Testis (tissue), 2 donors: ENCODE measurements at regions not wholly inside any gene's neighbourhood (a gene's known extent, or its start where the extent isn't known, plus 50 kb on each side); places are given as distances from the start of the nearest gene placed in this dataset.

ENCODE experiments used
- DNase-seq: peaks from one replicate; pipeline ENCODE4 v3.0.0-alpha.2; 2019
- H3K27ac ChIP-seq, 2 donors: fragments of 200-600 bp; sonication (generic); one replicate each; pipeline ENCODE4 v1.5.1; 2019
- H3K27me3 ChIP-seq: fragments of 200-600 bp; sonication (generic); one replicate; pipeline ENCODE4 v1.5.1; 2019
- H3K36me3 ChIP-seq: fragments of 200-600 bp; sonication (generic); one replicate; pipeline ENCODE4 v1.5.1; 2017; ENCODE audit warnings: low read depth; ENCODE audit errors: missing control alignments
- H3K4me1 ChIP-seq: fragments of 200-600 bp; sonication (generic); one replicate; pipeline ENCODE4 v1.5.1; 2019
- H3K4me3 ChIP-seq, 2 donors: fragments of 200-600 bp; sonication (generic); one replicate each; pipeline ENCODE4 v1.5.1; 2017 to 2019
- H3K9me3 ChIP-seq: fragments of 200-600 bp; sonication (generic); one replicate; pipeline ENCODE4 v1.5.1; 2017
- CTCF ChIP-seq, 3 experiments: fragments of 450-650 bp in 2 of 3; fragments of 200-600 bp in 1 of 3; sonication (generic) in 1 of 3; IDR thresholded peaks; one replicate each; pipeline ENCODE4 v1.5.1; 2016 to 2019; ENCODE audit warnings: antibody characterized with exemption in 3 of 3, mild to moderate bottlenecking in 2 of 3, moderate library complexity in 1 of 3
- POLR2A ChIP-seq: fragments of 450-650 bp; IDR thresholded peaks from one replicate; pipeline ENCODE4 v1.6.1; 2017; ENCODE audit warnings: antibody characterized with exemption, mild to moderate bottlenecking, moderate library complexity
- WGBS, 2 donors: methylation state at CpG; one replicate each; pipeline ENCODE4 v1.1.5; 2018; 5-methylcytosine and 5-hydroxymethylcytosine counted together
- intact Hi-C: fragments of 100-400 bp; cut with DNase I; formaldehyde crosslinking; loops from one replicate; pipeline ENCODE4 v1.15.1; 2023; ENCODE audit warnings: low total_unique reads

GRCh38 chr3:139769796-139770195 is 92.0 kb upstream of the NMNAT3 start:
- Histone ChIP-seq H3K36me3 (no peaks in the 10 kb centered on the region), H3K9me3 (no peaks in the 10 kb centered on the region), H3K27ac (no peak overlapping the region), H3K4me3 (no peak overlapping the region), H3K4me1 (no peaks in the 10 kb centered on the region), H3K27me3 (no peaks in the 10 kb centered on the region)
- intact Hi-C loops, result no loop called here
- WGBS, 2 donors, result 77 to 96% methylated on average over 4 of the region's 4 CpGs
- no peak for DNase-seq
- TF ChIP-seq CTCF (IDR thresholded peaks at IDR 0.05) (no peak), POLR2A (no peak)

GRCh38 chr3:139764936-139765335 is 87.2 kb upstream of the NMNAT3 start:
- Histone ChIP-seq H3K4me1 (no peaks in the 10 kb centered on the region), H3K36me3 (no peaks in the 10 kb centered on the region), H3K9me3 (no peaks in the 10 kb centered on the region), H3K27ac (no peak overlapping the region), H3K27me3 (no peaks in the 10 kb centered on the region), H3K4me3 (no peak overlapping the region)
- TF ChIP-seq CTCF (IDR thresholded peaks at IDR 0.05) (no peak), POLR2A (no peak)
- intact Hi-C loops, result no loop called here
- WGBS, 2 donors, result 87 to 89% methylated on average over 3 of the region's 3 CpGs
- no peak for DNase-seq

- Histone ChIP-seq H3K4me1 (no peaks in the 10 kb centered on the region), H3K27me3 (no peaks in the 10 kb centered on the region), H3K36me3 (no peaks in the 10 kb centered on the region), H3K4me3 (no peak overlapping the region), H3K9me3 (no peaks in the 10 kb centered on the region), H3K27ac (no peak overlapping the region)
- intact Hi-C loops, result no loop called here
- TF ChIP-seq POLR2A (no peak), CTCF (IDR thresholded peaks at IDR 0.05) (no peak)
- WGBS, 2 donors, result 69 to 70% methylated on average over 7 of the region's 7 CpGs
- DNase-seq, result no peak
These were observed 86.5 kb upstream of the NMNAT3 start for GRCh38 chr3:139764069-139764905.

GRCh38 chr3:139762302-139762701 is 84.5 kb upstream of the NMNAT3 start:
- WGBS, 2 donors, result 53 to 63% methylated on average over 9 of the region's 9 CpGs
- no peaks in the 10 kb centered on the region for H3K36me3 ChIP-seq
- H3K9me3 ChIP-seq, result no peaks in the 10 kb centered on the region
- no peak for DNase-seq
- intact Hi-C loops, result no loop called here
- H3K27me3 ChIP-seq, result no peaks in the 10 kb centered on the region
- H3K27ac ChIP-seq, result no peak overlapping the region
- no peak overlapping the region for H3K4me3 ChIP-seq
- no peaks in the 10 kb centered on the region for H3K4me1 ChIP-seq
- TF ChIP-seq POLR2A (no peak), CTCF (IDR thresholded peaks at IDR 0.05) (no peak)

GRCh38 chr3:139759470-139759869 is 81.7 kb upstream of the NMNAT3 start:
- Histone ChIP-seq H3K9me3 (no peaks in the 10 kb centered on the region), H3K4me3 (no peak overlapping the region), H3K4me1 (no peaks in the 10 kb centered on the region), H3K36me3 (no peaks in the 10 kb centered on the region), H3K27ac (no peak overlapping the region), H3K27me3 (no peaks in the 10 kb centered on the region)
- intact Hi-C loops, result no loop called here
- WGBS, 2 donors, result 92 to 94% methylated on average over 2 of the region's 2 CpGs
- no peak for DNase-seq
- TF ChIP-seq CTCF (IDR thresholded peaks at IDR 0.05) (no peak), POLR2A (no peak)
